C4-2B (cell line): ENCODE measurements at regions not wholly inside any gene's neighbourhood (a gene's known extent, or its start where the extent isn't known, plus 50 kb on each side); places are given as distances from the start of the nearest gene placed in this dataset.

Experiments
- ZFX ChIP-seq: fragments of 450-650 bp; IDR thresholded peaks from 2 replicates; pipeline ENCODE4 v1.6.1; 2017
- TF ChIP-seq, protein P1 (sequence below): fragments of 450-650 bp; conservative IDR thresholded peaks from 2 replicates; pipeline ENCODE4 v1.5.1; 2017; ENCODE audit warnings: mild to moderate bottlenecking

- TF ChIP-seq, protein P1, sequence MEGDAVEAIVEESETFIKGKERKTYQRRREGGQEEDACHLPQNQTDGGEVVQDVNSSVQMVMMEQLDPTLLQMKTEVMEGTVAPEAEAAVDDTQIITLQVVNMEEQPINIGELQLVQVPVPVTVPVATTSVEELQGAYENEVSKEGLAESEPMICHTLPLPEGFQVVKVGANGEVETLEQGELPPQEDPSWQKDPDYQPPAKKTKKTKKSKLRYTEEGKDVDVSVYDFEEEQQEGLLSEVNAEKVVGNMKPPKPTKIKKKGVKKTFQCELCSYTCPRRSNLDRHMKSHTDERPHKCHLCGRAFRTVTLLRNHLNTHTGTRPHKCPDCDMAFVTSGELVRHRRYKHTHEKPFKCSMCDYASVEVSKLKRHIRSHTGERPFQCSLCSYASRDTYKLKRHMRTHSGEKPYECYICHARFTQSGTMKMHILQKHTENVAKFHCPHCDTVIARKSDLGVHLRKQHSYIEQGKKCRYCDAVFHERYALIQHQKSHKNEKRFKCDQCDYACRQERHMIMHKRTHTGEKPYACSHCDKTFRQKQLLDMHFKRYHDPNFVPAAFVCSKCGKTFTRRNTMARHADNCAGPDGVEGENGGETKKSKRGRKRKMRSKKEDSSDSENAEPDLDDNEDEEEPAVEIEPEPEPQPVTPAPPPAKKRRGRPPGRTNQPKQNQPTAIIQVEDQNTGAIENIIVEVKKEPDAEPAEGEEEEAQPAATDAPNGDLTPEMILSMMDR: no peak
- no peak for TF ChIP-seq ZFX
Observed at GRCh38 chr7:153052206-153052605, 292.7 kb downstream of the ACTR3B start.
